HepG2 (cell line): ENCODE measurements at regions not wholly inside any gene's neighbourhood (a gene's known extent, or its start where the extent isn't known, plus 50 kb on each side); places are given as distances from the start of the nearest gene placed in this dataset.

Source experiments
- KDM5A ChIP-seq: fragments of 200-600 bp; sonication (generic); IDR thresholded peaks from 2 replicates; pipeline ENCODE4 v1.7.0; 2018; ENCODE audit warnings: antibody characterized with exemption, mild to moderate bottlenecking, low read length, borderline replicate concordance
- KLF16 ChIP-seq, 2 experiments: sonication (generic) in 1 of 2; formaldehyde crosslinking in 1 of 2; IDR thresholded peaks; 2 replicates each; pipeline versions ENCODE4 v1.6.1 to v1.8.0; 2016 to 2023; ENCODE audit warnings: missing genetic modification reagents in 2 of 2, missing compliant biosample characterization in 1 of 2
- MEIS2 ChIP-seq: sonication (generic); formaldehyde crosslinking; IDR thresholded peaks from 2 replicates; pipeline ENCODE4 v1.9.0; 2021; ENCODE audit warnings: mild to moderate bottlenecking, missing genetic modification reagents
- MYC ChIP-seq: sonication (generic); formaldehyde crosslinking; IDR thresholded peaks from 2 replicates; pipeline ENCODE4 v1.9.0; 2021; ENCODE audit warnings: missing genetic modification reagents, borderline replicate concordance
- NR2F2 ChIP-seq: IDR thresholded peaks from 2 replicates; pipeline ENCODE4 v1.6.1; 2012; ENCODE audit warnings: low read depth, inconsistent platforms, borderline replicate concordance
- PHF20 ChIP-seq: sonication (generic); formaldehyde crosslinking; IDR thresholded peaks from 2 replicates; pipeline ENCODE4 v1.5.0; 2020; ENCODE audit warnings: mild to moderate bottlenecking, missing genetic modification reagents
- SALL2 ChIP-seq: sonication (generic); formaldehyde crosslinking; IDR thresholded peaks from 2 replicates; pipeline ENCODE4 v1.8.1; 2023; ENCODE audit warnings: mild to moderate bottlenecking, missing genetic modification reagents, inconsistent platforms
- SP140L ChIP-seq: sonication (generic); formaldehyde crosslinking; IDR thresholded peaks from 2 replicates; pipeline ENCODE4 v1.4.0; 2020; ENCODE audit warnings: missing genetic modification reagents, borderline replicate concordance
- SRSF4 ChIP-seq: fragments of 200-400 bp; formaldehyde crosslinking; IDR thresholded peaks from one replicate; pipeline ENCODE4 v1.6.1; 2018; ENCODE audit warnings: mild to moderate bottlenecking, low read depth, low read length, moderate library complexity; ENCODE audit not compliant: poor library complexity, severe bottlenecking
- TCF7 ChIP-seq: sonication (generic); IDR thresholded peaks from 2 replicates; pipeline ENCODE4 v1.6.1; 2016; ENCODE audit warnings: antibody characterized with exemption, low read depth
- ZBTB38 ChIP-seq: sonication (generic); formaldehyde crosslinking; IDR thresholded peaks from 2 replicates; pipeline ENCODE4 v1.5.1; 2020; ENCODE audit warnings: mild to moderate bottlenecking, missing genetic modification reagents
- ZNF354B ChIP-seq: sonication (generic); formaldehyde crosslinking; IDR thresholded peaks from 2 replicates; pipeline ENCODE4 v1.8.0; 2022; ENCODE audit warnings: mild to moderate bottlenecking, missing genetic modification reagents
- ZNF484 ChIP-seq: sonication (generic); formaldehyde crosslinking; IDR thresholded peaks from 2 replicates; pipeline ENCODE4 v1.5.1; 2020; ENCODE audit warnings: mild to moderate bottlenecking, low read depth, missing genetic modification reagents, borderline replicate concordance
- ZNF564 ChIP-seq: sonication (generic); formaldehyde crosslinking; IDR thresholded peaks from 2 replicates; pipeline ENCODE4 v1.8.1; 2023; ENCODE audit warnings: mild to moderate bottlenecking, missing genetic modification reagents
- ZNF629 ChIP-seq: sonication (generic); formaldehyde crosslinking; conservative IDR thresholded peaks from 2 replicates; pipeline ENCODE4 v1.5.0; 2020; ENCODE audit warnings: missing genetic modification reagents
- TF ChIP-seq, protein P1 (sequence below), 2 experiments: fragments of 450-650 bp in 1 of 2; sonication (generic) in 1 of 2; formaldehyde crosslinking in 1 of 2; IDR thresholded peaks; 2 replicates each; pipeline versions ENCODE4 v1.6.1 to v1.8.0; 2016 to 2022; ENCODE audit warnings: antibody characterized with exemption in 1 of 2, mild to moderate bottlenecking in 1 of 2, missing genetic modification reagents in 1 of 2
- TF ChIP-seq, protein P2 (sequence below): sonication (generic); formaldehyde crosslinking; IDR thresholded peaks from 2 replicates; pipeline ENCODE4 v1.8.1; 2022; ENCODE audit warnings: mild to moderate bottlenecking, missing genetic modification reagents
- TF ChIP-seq, protein P3 (sequence below): sonication (generic); formaldehyde crosslinking; IDR thresholded peaks from 2 replicates; pipeline ENCODE4 v1.9.0; 2021; ENCODE audit warnings: missing genetic modification reagents, mild to moderate bottlenecking, borderline replicate concordance

DNA sequence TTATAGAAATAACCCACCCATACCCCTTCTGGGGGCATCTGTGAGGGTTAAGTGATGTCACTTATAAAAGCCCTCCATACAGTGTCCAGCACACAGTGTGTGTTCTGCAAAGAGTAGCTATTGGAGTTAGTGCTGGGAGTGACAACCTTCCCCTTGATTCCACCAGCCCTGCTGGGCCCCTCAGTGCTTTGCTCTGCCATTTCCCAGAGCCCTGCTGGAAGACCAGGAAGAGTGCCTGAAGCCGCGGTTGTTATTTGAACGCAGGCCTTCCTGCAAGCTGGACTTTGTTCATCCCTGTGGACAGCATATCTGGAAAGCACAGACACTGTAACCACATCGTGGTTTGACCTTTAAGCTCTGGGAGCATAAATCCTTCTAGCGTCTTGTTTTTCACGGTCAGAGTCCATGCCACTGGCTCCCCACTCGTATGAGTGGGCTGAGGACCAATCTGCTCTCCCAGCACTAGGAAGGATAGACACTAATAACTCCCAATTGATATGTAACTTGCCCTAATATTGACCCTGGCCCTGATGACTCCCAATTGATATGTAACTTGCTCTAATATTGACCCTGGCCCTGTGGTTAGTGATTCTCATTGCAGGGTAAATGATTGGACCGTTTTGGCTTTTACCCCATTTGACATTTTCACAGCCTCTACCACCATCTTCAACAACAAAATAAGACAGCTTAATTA lies 297.1 kb upstream of the MAF start (continued):
- TF ChIP-seq, protein P1, sequence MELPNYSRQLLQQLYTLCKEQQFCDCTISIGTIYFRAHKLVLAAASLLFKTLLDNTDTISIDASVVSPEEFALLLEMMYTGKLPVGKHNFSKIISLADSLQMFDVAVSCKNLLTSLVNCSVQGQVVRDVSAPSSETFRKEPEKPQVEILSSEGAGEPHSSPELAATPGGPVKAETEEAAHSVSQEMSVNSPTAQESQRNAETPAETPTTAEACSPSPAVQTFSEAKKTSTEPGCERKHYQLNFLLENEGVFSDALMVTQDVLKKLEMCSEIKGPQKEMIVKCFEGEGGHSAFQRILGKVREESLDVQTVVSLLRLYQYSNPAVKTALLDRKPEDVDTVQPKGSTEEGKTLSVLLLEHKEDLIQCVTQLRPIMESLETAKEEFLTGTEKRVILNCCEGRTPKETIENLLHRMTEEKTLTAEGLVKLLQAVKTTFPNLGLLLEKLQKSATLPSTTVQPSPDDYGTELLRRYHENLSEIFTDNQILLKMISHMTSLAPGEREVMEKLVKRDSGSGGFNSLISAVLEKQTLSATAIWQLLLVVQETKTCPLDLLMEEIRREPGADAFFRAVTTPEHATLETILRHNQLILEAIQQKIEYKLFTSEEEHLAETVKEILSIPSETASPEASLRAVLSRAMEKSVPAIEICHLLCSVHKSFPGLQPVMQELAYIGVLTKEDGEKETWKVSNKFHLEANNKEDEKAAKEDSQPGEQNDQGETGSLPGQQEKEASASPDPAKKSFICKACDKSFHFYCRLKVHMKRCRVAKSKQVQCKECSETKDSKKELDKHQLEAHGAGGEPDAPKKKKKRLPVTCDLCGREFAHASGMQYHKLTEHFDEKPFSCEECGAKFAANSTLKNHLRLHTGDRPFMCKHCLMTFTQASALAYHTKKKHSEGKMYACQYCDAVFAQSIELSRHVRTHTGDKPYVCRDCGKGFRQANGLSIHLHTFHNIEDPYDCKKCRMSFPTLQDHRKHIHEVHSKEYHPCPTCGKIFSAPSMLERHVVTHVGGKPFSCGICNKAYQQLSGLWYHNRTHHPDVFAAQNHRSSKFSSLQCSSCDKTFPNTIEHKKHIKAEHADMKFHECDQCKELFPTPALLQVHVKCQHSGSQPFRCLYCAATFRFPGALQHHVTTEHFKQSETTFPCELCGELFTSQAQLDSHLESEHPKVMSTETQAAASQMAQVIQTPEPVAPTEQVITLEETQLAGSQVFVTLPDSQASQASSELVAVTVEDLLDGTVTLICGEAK (IDR thresholded peaks at IDR 0.05), result no peak
- TF ChIP-seq, protein P1 (CRISPR knock-in tag; IDR thresholded peaks at IDR 0.05), result peak; percentile 73; the same call in 1 of the 2 replicates
- peak; percentile 49; the same call in 1 of the 2 replicates for TF ChIP-seq PHF20 (CRISPR knock-in tag)
- TF ChIP-seq TCF7, result peak; percentile 40; the same call in 1 of the 2 replicates
- TF ChIP-seq SALL2, result 0 out of 2 replicates have a peak, but pooled peaks have one; percentile 31
- TF ChIP-seq MEIS2 (CRISPR knock-in tag), result peak; percentile 80
- TF ChIP-seq ZBTB38 (CRISPR knock-in tag), result no peak; the same call in 1 of the 2 replicates
- TF ChIP-seq SRSF4, result no peak
- TF ChIP-seq ZNF354B (CRISPR knock-in tag), result peak; percentile 32; the same call in 1 of the 2 replicates
- TF ChIP-seq, protein P2, sequence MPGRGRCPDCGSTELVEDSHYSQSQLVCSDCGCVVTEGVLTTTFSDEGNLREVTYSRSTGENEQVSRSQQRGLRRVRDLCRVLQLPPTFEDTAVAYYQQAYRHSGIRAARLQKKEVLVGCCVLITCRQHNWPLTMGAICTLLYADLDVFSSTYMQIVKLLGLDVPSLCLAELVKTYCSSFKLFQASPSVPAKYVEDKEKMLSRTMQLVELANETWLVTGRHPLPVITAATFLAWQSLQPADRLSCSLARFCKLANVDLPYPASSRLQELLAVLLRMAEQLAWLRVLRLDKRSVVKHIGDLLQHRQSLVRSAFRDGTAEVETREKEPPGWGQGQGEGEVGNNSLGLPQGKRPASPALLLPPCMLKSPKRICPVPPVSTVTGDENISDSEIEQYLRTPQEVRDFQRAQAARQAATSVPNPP (CRISPR knock-in tag), result peak; percentile 74; the same call in 1 of the 2 replicates
- TF ChIP-seq ZNF564 (CRISPR knock-in tag), result peak; percentile 81; the same call in 1 of the 2 replicates
- peak; percentile 75 for TF ChIP-seq ZNF629 (CRISPR knock-in tag)
- 0 out of 2 replicates have a peak, but pooled peaks have one; percentile 36 for TF ChIP-seq SP140L
- peak; percentile 86 for TF ChIP-seq NR2F2
- peak; percentile 65; the same call in 1 of the 2 replicates for TF ChIP-seq MYC
- no peak for TF ChIP-seq KDM5A
- TF ChIP-seq, protein P3, sequence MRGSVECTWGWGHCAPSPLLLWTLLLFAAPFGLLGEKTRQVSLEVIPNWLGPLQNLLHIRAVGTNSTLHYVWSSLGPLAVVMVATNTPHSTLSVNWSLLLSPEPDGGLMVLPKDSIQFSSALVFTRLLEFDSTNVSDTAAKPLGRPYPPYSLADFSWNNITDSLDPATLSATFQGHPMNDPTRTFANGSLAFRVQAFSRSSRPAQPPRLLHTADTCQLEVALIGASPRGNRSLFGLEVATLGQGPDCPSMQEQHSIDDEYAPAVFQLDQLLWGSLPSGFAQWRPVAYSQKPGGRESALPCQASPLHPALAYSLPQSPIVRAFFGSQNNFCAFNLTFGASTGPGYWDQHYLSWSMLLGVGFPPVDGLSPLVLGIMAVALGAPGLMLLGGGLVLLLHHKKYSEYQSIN (CRISPR knock-in tag), result no peak
- TF ChIP-seq KLF16 (CRISPR knock-in tag; IDR thresholded peaks at IDR 0.05), result peak in 1 of 2 experiments; percentile 88; a peak in 1 of 4 replicates
- TF ChIP-seq ZNF484 (CRISPR knock-in tag), result no peak
